ENCODE measurements at regions not wholly inside any gene's neighbourhood (a gene's known extent, or its start where the extent isn't known, plus 50 kb on each side); places are given as distances from the start of the nearest gene placed in this dataset.

GRCh38 chr7:118877187-118877586 lies 652.7 kb downstream of the ANKRD7 start:
- no peaks in the 10 kb centered on the region for H3K9me3 ChIP-seq (replicated peaks; ENCODE audit: control insufficient read depth, insufficient read depth, low read length)
- no peak for DNase-seq (ENCODE audit: low read depth, low spot score)
- no peak overlapping the region for H3K4me2 ChIP-seq (ENCODE audit: control insufficient read depth, insufficient read depth)
- CTCF ChIA-PET = no interaction called here
- H2AFZ ChIP-seq (ENCODE audit: control insufficient read depth, low read depth, low read length) = no peak overlapping the region
- H3K27me3 ChIP-seq (replicated peaks in 1 of 2; ENCODE audit: control insufficient read depth in 2 of 2, insufficient read depth in 2 of 2, low read length in 1 of 2) = no peaks in the 10 kb centered on the region
- H3K27ac ChIP-seq (ENCODE audit: control insufficient read depth, insufficient read depth) = no peak overlapping the region
- H3K4me3 ChIP-seq = no peak overlapping the region
- H3K36me3 ChIP-seq (ENCODE audit: control insufficient read depth in 2 of 2, insufficient read depth in 2 of 2, low read length in 1 of 2) = no peaks in the 10 kb centered on the region
- no peaks in the 10 kb centered on the region for H3K79me2 ChIP-seq (ENCODE audit: control insufficient read depth, insufficient read depth, low read length)
- POLR2A ChIA-PET = no interaction called here
- RAD21 ChIA-PET (ENCODE audit: unreplicated experiment) = no interaction called here
- H4K20me1 ChIP-seq (ENCODE audit: control insufficient read depth, insufficient read depth) = no peaks in the 10 kb centered on the region
- in situ Hi-C loops (cut with MboI) = no loop called here
- ATAC-seq = no peak
- no peak for TF ChIP-seq SIN3A (IDR thresholded peaks at IDR 0.05; ENCODE audit: low read depth, low read length)
- TF ChIP-seq SMC3 (IDR thresholded peaks at IDR 0.05; ENCODE audit: borderline replicate concordance, low read length) = no peak
- TF ChIP-seq NFIC (IDR thresholded peaks at IDR 0.05; ENCODE audit: low read depth, low read length) = no peak
- no peak for TF ChIP-seq TBL1XR1 (IDR thresholded peaks at IDR 0.05; ENCODE audit: low read depth, low read length)
- FAIRE-seq = no peak
- intact Hi-C loops (cut with micrococcal nuclease; ENCODE audit: unreplicated experiment) = no loop called here
- H3K9ac ChIP-seq (ENCODE audit: control insufficient read depth, insufficient read depth, low read length) = no peak overlapping the region
- WGBS (ENCODE audit: insufficient coverage, insufficient replicate concordance, low lambda C conversion rate, missing lambda C conversion rate) = 1% methylated on average over 2 of the region's 2 CpGs
- no peaks in the 10 kb centered on the region for H3K4me1 ChIP-seq (ENCODE audit: control insufficient read depth, insufficient read depth, low read length)
- no TSS peak for BruUV-seq (replicated peaks)
- SMC1A ChIA-PET (ENCODE audit: uncharacterized antibody, unreplicated experiment) = no interaction called here

GRCh38 chr7:118878336-118878735 lies 653.8 kb downstream of the ANKRD7 start:
- ChIA-PET RAD21 (ENCODE audit: unreplicated experiment) (no interaction called here), SMC1A (ENCODE audit: uncharacterized antibody, unreplicated experiment) (no interaction called here), CTCF (no interaction called here), POLR2A (no interaction called here)
- intact Hi-C loops (cut with micrococcal nuclease; ENCODE audit: unreplicated experiment) = no loop called here
- BruUV-seq (replicated peaks) = no TSS peak
- H3K4me3 ChIP-seq = no peak overlapping the region
- H4K20me1 ChIP-seq (ENCODE audit: control insufficient read depth, insufficient read depth) = no peaks in the 10 kb centered on the region
- in situ Hi-C loops (cut with MboI) = no loop called here
- ATAC-seq = no peak
- no peak overlapping the region for H3K9ac ChIP-seq (ENCODE audit: control insufficient read depth, insufficient read depth, low read length)
- no peak overlapping the region for H3K27ac ChIP-seq (ENCODE audit: control insufficient read depth, insufficient read depth)
- no peak overlapping the region for H3K4me2 ChIP-seq (ENCODE audit: control insufficient read depth, insufficient read depth)
- no peaks in the 10 kb centered on the region for H3K9me3 ChIP-seq (replicated peaks; ENCODE audit: control insufficient read depth, insufficient read depth, low read length)
- no peak overlapping the region for H2AFZ ChIP-seq (ENCODE audit: control insufficient read depth, low read depth, low read length)
- H3K36me3 ChIP-seq (ENCODE audit: control insufficient read depth in 2 of 2, insufficient read depth in 2 of 2, low read length in 1 of 2) = no peaks in the 10 kb centered on the region
- no peaks in the 10 kb centered on the region for H3K27me3 ChIP-seq (replicated peaks in 1 of 2; ENCODE audit: control insufficient read depth in 2 of 2, insufficient read depth in 2 of 2, low read length in 1 of 2)
- H3K4me1 ChIP-seq (ENCODE audit: control insufficient read depth, insufficient read depth, low read length) = no peaks in the 10 kb centered on the region
- H3K79me2 ChIP-seq (ENCODE audit: control insufficient read depth, insufficient read depth, low read length) = no peaks in the 10 kb centered on the region
- DNase-seq (ENCODE audit: low read depth, low spot score) = no peak
- FAIRE-seq = no peak
- no peak for TF ChIP-seq CEBPZ (IDR thresholded peaks at IDR 0.05; ENCODE audit: low read depth, low read length)
- TF ChIP-seq SMAD1 (IDR thresholded peaks at IDR 0.05; ENCODE audit: low read depth, partially characterized antibody) = no peak
- no peak for TF ChIP-seq NKRF (conservative IDR thresholded peaks at IDR 0.05)
- no peak for TF ChIP-seq E4F1 (IDR thresholded peaks at IDR 0.05; ENCODE audit: borderline replicate concordance, partially characterized antibody)
- no peak for TF ChIP-seq ZNF217 (IDR thresholded peaks at IDR 0.05)
